ENCODE measurements at regions not wholly inside any gene's neighbourhood (a gene's known extent, or its start where the extent isn't known, plus 50 kb on each side); places are given as distances from the start of the nearest gene placed in this dataset.

- TF ChIP-seq, protein P1, sequence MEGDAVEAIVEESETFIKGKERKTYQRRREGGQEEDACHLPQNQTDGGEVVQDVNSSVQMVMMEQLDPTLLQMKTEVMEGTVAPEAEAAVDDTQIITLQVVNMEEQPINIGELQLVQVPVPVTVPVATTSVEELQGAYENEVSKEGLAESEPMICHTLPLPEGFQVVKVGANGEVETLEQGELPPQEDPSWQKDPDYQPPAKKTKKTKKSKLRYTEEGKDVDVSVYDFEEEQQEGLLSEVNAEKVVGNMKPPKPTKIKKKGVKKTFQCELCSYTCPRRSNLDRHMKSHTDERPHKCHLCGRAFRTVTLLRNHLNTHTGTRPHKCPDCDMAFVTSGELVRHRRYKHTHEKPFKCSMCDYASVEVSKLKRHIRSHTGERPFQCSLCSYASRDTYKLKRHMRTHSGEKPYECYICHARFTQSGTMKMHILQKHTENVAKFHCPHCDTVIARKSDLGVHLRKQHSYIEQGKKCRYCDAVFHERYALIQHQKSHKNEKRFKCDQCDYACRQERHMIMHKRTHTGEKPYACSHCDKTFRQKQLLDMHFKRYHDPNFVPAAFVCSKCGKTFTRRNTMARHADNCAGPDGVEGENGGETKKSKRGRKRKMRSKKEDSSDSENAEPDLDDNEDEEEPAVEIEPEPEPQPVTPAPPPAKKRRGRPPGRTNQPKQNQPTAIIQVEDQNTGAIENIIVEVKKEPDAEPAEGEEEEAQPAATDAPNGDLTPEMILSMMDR (conservative IDR thresholded peaks at IDR 0.05; ENCODE audit: low read depth, low read length): no peak
- TF ChIP-seq EZH2 (IDR thresholded peaks at IDR 0.05; ENCODE audit: borderline replicate concordance, low read depth, low read length, poor library complexity, severe bottlenecking): no peak
Observed at GRCh38 chr5:68928617-68929302, 165.1 kb upstream of the SLC30A5 start.

Data from A673 (cell line).